ENCODE measurements at regions not wholly inside any gene's neighbourhood (a gene's known extent, or its start where the extent isn't known, plus 50 kb on each side); places are given as distances from the start of the nearest gene placed in this dataset.

- DNase-seq (ENCODE audit: extremely low read depth, low read depth), result no peak
Measured at GRCh38 chr20:54272901-54273488, 65.1 kb downstream of the PFDN4 start.

GRCh38 chr20:54275359-54276111 is 67.6 kb downstream of the PFDN4 start:
- no peak for DNase-seq (ENCODE audit: extremely low read depth, low read depth)

GRCh38 chr20:54276577-54277169 is 68.8 kb downstream of the PFDN4 start:
- no peak for DNase-seq (ENCODE audit: extremely low read depth, low read depth)

- DNase-seq (ENCODE audit: extremely low read depth, low read depth), result no peak
Measured at GRCh38 chr20:54278262-54278661, 70.4 kb downstream of the PFDN4 start.

- no peak for DNase-seq (ENCODE audit: extremely low read depth, low read depth)
Measured at GRCh38 chr20:54282625-54283024, 74.7 kb downstream of the PFDN4 start.

GRCh38 chr20:54283253-54283652 is 75.4 kb downstream of the PFDN4 start:
- DNase-seq (ENCODE audit: extremely low read depth, low read depth), result no peak

GRCh38 chr20:54284928-54285704 is 77.2 kb downstream of the PFDN4 start:
- DNase-seq (ENCODE audit: extremely low read depth, low read depth), result no peak

- DNase-seq (ENCODE audit: extremely low read depth, low read depth), result no peak
Measured at GRCh38 chr20:54290636-54291035, 82.7 kb downstream of the PFDN4 start.

GRCh38 chr20:54291339-54292010 is 83.6 kb downstream of the PFDN4 start:
- no peak for DNase-seq (ENCODE audit: extremely low read depth, low read depth)

GRCh38 chr20:54292185-54292584 is 84.3 kb downstream of the PFDN4 start:
- DNase-seq (ENCODE audit: extremely low read depth, low read depth), result no peak

GRCh38 chr20:54293526-54293925 is 85.6 kb downstream of the PFDN4 start:
- DNase-seq (ENCODE audit: extremely low read depth, low read depth), result no peak

GRCh38 chr20:54294094-54294493 is 86.2 kb downstream of the PFDN4 start:
- DNase-seq (ENCODE audit: extremely low read depth, low read depth), result no peak

GRCh38 chr20:54295686-54296085 is 87.8 kb downstream of the PFDN4 start:
- DNase-seq (ENCODE audit: extremely low read depth, low read depth), result no peak

GRCh38 chr20:54305421-54305820 is 97.5 kb downstream of the PFDN4 start:
- DNase-seq (ENCODE audit: extremely low read depth, low read depth), result no peak

- DNase-seq (ENCODE audit: extremely low read depth, low read depth), result no peak
Measured at GRCh38 chr20:54306985-54307710, 99.3 kb downstream of the PFDN4 start.

- no peak for DNase-seq (ENCODE audit: extremely low read depth, low read depth)
Measured at GRCh38 chr20:54308804-54309203, 100.9 kb downstream of the PFDN4 start.

- no peak for DNase-seq (ENCODE audit: extremely low read depth, low read depth)
Measured at GRCh38 chr20:54318892-54319291, 111.0 kb downstream of the PFDN4 start.

GRCh38 chr20:54320148-54320607 is 112.3 kb downstream of the PFDN4 start:
- no peak for DNase-seq (ENCODE audit: extremely low read depth, low read depth)

- no peak for DNase-seq (ENCODE audit: extremely low read depth, low read depth)
Measured at GRCh38 chr20:54321352-54322087, 113.6 kb downstream of the PFDN4 start.

All from NCI-H460 (cell line).